HG02571 (cell line): ENCODE measurements at regions not wholly inside any gene's neighbourhood (a gene's known extent, or its start where the extent isn't known, plus 50 kb on each side); places are given as distances from the start of the nearest gene placed in this dataset.
A peak's percentile ranks its signal among the peaks of the same experiment; 100 is the strongest.
"Not testable (repeated sequence)": the region's sequence is repeated elsewhere in the genome, so short reads cannot be mapped to it uniquely, and the experiment has no call there.

ENCODE experiments used
- ATAC-seq: cut with Tn5 transposase; IDR thresholded peaks from one replicate; pipeline ENCODE4 v1.9.1; 2021; ENCODE audit warnings: mild to moderate bottlenecking, moderate library complexity; ENCODE audit not compliant: unreplicated experiment

GRCh38 chr6:165850434-165851019 is 187.5 kb upstream of the PDE10A start:
- peak; percentile 87 for ATAC-seq

GRCh38 chr6:165849534-165850430 is 186.7 kb upstream of the PDE10A start:
- ATAC-seq = no peak

- ATAC-seq = no peak
Observed at GRCh38 chr6:165848086-165848426, 185.0 kb upstream of the PDE10A start.

DNA sequence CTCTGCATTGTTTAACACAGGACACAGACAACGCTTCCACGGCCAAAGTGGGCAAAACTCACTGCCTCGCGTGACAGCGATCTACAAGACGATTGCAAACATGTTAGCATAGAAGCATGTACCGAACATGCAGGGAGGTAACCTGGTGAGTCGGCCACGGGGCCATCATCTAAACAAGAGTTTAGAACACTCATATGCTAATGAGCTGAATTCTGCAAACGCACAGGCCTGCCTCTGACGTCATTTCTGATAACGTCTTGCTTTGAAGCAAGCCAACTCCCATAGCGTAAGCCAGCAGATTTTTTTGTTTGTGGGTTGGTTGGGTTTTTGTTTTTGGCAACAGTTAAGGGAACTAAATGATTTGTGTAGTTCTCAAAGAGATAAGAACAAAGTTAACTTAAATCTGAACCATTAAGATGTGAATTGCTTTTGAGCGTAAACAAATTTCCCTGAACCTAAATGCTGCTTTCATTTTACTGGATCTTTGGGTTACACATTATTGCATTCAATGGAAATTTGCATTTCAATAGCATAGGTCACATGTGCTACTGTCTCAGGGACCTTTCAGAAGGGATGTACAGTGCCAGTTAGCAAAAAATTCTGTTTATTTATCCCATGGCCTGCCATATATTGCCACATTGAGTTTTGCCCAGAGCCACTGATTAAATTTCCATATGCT is 184.5 kb upstream of the PDE10A start:
- no peak for ATAC-seq

DNA sequence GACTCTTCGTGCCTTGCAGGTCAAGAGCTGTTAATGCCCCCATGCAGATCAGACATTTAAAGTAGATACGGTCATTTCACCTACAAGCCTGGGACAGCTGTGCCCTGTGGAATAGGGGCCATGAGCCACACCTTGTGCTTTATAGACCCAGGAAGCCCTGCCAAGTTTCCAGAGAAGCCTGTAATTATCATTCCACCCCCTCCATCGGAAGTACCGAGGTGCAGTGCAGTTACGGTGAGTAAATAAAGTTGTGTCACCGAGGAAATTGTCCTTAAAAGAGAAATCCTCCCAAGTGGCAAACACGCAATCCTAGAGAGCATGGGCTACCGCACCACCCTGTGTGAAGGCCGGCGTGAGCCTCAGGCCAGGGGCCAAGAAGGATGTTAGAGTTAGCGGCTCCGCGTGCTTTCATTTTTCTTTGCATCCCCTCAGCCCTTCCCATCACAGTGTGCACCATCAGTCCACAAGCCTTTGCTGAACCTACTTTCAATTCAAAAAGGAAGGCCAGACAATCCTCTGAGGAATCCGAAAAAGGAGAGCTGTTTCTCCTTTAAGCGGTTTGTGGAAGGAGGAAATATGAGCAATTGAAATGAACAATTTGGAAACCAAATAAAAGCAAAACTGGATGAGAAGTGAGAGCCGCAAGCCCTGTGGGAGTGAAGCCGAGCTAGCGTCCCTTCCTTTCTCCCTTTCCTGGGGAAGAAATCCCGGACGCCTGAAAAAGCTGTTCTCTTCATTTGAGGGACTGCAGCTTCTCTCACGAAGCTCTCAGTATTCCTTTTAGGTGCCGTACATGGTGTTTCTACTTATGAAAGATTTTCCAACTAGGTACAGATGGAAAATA is 183.3 kb upstream of the PDE10A start:
- no peak for ATAC-seq

- no peak for ATAC-seq
Observed at GRCh38 chr6:165845493-165845892, 182.5 kb upstream of the PDE10A start.

DNA sequence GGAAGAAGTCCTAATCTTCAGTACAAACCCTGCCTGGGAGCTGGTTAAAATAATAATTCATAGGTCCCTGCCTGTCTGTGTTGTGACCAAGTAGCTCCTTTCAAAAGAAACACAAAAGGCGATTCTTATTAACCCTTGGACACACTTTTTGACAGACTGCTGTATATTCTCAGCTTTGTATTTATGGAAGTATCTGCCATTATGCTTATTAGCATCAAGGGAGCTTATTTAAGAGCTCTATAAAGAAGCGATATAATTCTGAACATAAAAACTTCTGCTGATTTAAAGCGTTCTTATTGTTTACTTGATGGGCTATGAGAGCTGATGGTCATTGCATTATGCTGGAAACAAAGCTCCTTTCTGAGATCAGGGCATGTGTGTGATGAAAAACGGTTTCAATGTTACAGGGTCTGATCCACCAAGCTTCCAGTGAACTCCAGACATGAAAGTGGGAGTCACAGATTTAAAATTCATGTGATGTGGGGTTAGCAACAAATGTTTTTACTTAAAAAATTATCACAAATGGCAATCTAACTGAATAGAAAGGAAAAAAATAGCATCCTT is 181.8 kb upstream of the PDE10A start:
- ATAC-seq = no peak

DNA sequence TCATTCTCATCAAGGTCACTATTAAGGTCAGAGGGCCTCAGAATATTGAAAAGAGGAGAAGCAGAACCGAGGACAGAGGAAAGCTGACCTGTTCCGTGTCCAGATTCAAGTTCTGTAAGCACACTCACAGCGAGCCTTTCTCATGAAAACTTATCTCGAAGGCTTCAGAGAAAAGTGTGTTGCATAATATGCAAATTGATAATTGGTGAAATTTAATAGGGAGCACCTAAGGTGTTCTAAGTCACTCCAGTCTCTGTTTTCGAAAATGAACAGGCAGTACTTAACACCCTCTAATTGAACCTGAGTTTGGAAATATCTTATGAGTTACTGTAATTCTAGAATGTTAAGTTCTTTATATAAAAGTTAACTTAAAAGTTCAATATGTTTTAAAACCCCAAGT is 181.2 kb upstream of the PDE10A start:
- no peak for ATAC-seq

- no peak for ATAC-seq
Observed at GRCh38 chr6:165843568-165844113, 180.6 kb upstream of the PDE10A start.

DNA sequence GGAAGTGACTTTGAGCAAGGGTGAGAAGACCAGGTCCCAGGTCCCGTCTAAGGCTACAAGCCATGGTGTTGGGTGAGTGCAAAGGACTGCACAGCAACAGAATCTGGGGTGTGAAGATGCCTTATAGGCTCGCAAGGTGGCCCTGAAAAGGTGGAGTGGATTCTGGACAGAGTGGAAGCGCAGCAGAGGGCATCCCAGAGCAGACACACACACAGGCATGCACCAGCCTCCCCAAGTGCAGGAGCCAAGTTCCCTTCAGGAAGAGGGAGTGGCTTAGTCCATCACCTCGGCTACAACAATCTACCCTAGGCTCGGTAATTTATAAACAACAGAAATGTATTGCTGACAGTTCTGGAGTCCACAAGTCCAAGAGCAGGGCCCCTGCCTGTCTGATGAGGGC is 180.1 kb upstream of the PDE10A start:
- no peak for ATAC-seq

- ATAC-seq = no peak
Observed at GRCh38 chr6:165842281-165842936, 179.4 kb upstream of the PDE10A start.

DNA sequence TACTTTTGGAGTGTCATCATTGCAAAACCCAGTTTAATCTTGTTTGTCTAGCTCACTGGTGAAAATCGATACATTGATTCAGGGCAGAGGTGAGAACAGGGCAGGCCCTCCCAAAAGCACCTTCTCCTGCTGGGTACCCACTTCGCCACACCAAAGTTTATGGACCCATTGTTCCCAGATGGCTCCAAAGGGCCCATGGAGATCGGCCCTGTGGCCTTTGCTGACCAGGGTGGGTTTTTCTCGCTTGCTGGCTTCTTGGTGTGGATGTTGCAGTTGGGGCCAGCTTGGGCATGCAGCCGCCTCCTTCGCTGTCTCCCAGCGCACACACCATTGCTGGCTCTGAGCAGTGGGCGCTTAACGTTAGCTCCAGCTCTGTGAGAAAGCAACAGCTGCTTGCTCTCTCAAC is 178.1 kb upstream of the PDE10A start:
- no peak for ATAC-seq

GRCh38 chr6:165837948-165838745 is 175.1 kb upstream of the PDE10A start:
- no peak for ATAC-seq

GRCh38 chr6:165836648-165837047 is 173.6 kb upstream of the PDE10A start:
- not testable (repeated sequence) for ATAC-seq

DNA sequence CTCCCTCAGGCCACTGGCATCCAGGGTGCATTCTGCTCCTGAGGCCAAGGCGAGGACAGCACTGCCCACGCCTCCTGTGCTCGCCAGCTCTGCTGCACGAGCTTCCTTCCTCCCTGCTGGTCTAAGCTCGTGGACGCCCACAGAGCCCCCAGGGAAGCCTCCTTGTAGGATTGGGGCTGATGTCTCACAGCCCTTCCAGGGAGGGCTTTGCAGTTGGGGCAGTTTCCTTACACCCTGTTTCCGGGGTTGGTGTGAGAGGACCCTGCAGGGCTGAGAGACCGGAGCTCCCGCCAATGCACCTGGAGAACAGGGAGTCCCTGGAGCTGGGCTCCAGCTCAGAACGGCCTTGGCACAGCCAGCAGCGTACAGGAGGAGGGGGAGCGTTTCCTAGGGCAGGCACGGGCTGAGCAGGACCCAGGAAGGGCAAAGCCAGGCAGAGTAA is 172.4 kb upstream of the PDE10A start:
- ATAC-seq = no peak

GRCh38 chr6:165834613-165835259 is 171.7 kb upstream of the PDE10A start:
- ATAC-seq = no peak

- ATAC-seq = no peak
Observed at GRCh38 chr6:165833355-165833754, 170.3 kb upstream of the PDE10A start.

DNA sequence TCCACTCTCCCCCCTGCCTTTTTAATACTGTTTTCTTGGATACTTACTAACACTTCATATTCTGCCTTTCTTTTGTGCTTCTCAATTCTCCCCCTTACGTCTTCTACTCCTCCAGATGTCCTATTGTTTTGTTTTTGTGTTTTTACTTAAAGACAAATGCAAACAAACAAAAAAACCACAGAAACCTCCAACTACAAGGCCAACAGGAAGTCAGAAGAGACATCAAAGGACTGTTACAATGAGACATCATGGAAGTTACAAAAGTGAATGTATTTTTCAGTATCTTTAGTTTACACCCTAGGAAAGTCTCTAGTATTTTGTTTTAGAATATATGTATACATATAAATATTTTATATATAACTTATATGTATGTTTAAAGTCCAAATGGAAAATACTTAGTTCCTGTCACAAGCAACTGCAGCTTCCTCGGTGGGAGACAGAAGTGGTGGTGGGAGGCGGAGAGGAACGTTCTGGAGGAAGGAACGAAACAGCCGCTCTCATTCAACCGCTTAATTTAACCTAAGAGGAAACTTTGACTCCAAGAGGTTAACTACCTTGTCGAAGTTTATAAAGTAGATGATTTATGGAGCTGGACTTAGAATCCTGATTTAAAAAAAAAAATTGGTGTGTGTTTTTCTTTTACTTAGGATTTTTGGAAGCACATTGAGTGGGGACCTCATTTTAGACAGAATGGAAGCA is 168.9 kb upstream of the PDE10A start:
- ATAC-seq = no peak
